ENCODE measurements at regions not wholly inside any gene's neighbourhood (a gene's known extent, or its start where the extent isn't known, plus 50 kb on each side); places are given as distances from the start of the nearest gene placed in this dataset.

GRCh38 chr4:137700072-137700471 lies 167.8 kb upstream of the PCDH18 start:
- Histone ChIP-seq H3K27me3 (ENCODE audit: control insufficient read depth in 2 of 2, insufficient read depth in 2 of 2, low read length in 2 of 2) (no peaks in the 10 kb centered on the region), H3K9me3 (ENCODE audit: control insufficient read depth in 2 of 3, low read length in 3 of 3) (no peaks in the 10 kb centered on the region), H3K4me1 (ENCODE audit: control insufficient read depth in 2 of 2, insufficient read depth in 2 of 2, low read length in 2 of 2) (no peaks in the 10 kb centered on the region), H3K27ac (ENCODE audit: low read depth, low read length) (no peak overlapping the region), H3K36me3 (ENCODE audit: control insufficient read depth in 2 of 3, insufficient read depth in 3 of 3, low read length in 3 of 3) (no peaks in the 10 kb centered on the region), H3K4me3 (ENCODE audit: low read length) (no peak overlapping the region)
- no peak overlapping the region for H3K4me3 Mint-ChIP-seq
- ChIA-PET CTCF (no interaction called here), POLR2A (no interaction called here)
- H3K9me3 Mint-ChIP-seq: peaks cover 0 to 18% (median 4%) of the 10 kb centered on the region in 11 donors
- no peaks in the 10 kb centered on the region for H3K27me3 Mint-ChIP-seq
- H3K27ac Mint-ChIP-seq: no peak overlapping the region
- intact Hi-C loops (cut with micrococcal nuclease): no loop called here
- DNase-seq (no peak), ATAC-seq (no peak)
- no peaks in the 10 kb centered on the region for H3K4me1 Mint-ChIP-seq
- H3K36me3 Mint-ChIP-seq: no peaks in the 10 kb centered on the region

DNA sequence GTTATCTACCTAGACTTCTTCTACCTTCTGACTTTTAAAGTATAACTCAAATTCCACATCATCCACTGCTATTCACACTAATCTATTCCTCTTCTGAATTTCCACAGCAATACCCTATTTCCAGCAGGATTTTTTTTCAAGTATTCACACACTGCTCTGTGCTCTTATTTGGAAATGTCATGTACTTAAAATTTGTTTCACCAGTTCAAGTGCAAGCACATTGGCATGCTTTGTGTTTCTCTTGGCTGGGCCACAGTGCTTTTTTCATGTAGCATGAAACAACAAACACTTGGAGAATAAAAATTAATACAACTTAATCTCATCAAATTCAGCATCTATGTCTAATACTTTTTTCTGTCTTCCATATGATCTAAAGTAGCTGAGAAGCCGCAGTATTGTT lies 161.8 kb upstream of the PCDH18 start:
- no peaks in the 10 kb centered on the region for H3K27me3 Mint-ChIP-seq
- no peaks in the 10 kb centered on the region for H3K9me3 ChIP-seq (ENCODE audit: control insufficient read depth in 2 of 3, low read length in 3 of 3)
- intact Hi-C loops (cut with micrococcal nuclease): no loop called here
- no peak overlapping the region for H3K4me3 ChIP-seq (ENCODE audit: low read length)
- no peaks in the 10 kb centered on the region for H3K36me3 ChIP-seq (ENCODE audit: control insufficient read depth in 2 of 3, insufficient read depth in 3 of 3, low read length in 3 of 3)
- H3K9me3 Mint-ChIP-seq: peaks cover 0 to 11% (median 4%) of the 10 kb centered on the region in 11 donors
- ChIA-PET CTCF (no interaction called here), POLR2A (no interaction called here)
- H3K4me1 ChIP-seq (ENCODE audit: control insufficient read depth in 2 of 2, insufficient read depth in 2 of 2, low read length in 2 of 2): no peaks in the 10 kb centered on the region
- H3K36me3 Mint-ChIP-seq: no peaks in the 10 kb centered on the region
- H3K4me1 Mint-ChIP-seq: no peaks in the 10 kb centered on the region
- H3K27me3 ChIP-seq (ENCODE audit: control insufficient read depth in 2 of 2, insufficient read depth in 2 of 2, low read length in 2 of 2): no peaks in the 10 kb centered on the region
- no peak for DNase-seq
- no peak overlapping the region for H3K4me3 Mint-ChIP-seq
- H3K27ac ChIP-seq (ENCODE audit: low read depth, low read length): no peak overlapping the region
- no peak for ATAC-seq
- H3K27ac Mint-ChIP-seq: no peak overlapping the region

DNA sequence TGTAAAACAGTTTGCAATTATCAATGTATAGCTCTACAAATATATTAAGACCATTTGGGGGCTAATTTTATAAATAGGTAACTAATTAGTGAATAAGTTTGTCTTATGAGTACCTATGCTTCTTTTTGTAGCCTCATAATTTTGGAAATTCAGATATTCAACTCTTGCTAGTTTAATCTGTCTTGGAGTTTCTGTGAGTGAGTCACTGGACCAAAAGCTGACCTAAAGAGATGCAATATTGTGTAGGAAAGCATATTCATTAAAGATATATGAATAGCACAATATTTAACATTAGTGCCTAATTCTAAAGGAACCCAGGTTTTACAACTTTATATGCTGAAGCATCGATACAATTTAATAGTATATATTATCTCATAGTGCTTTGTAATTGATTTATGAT lies 161.3 kb upstream of the PCDH18 start:
- Mint-ChIP-seq H3K9me3 (peaks cover 0 to 9% (median 3%) of the 10 kb centered on the region in 11 donors), H3K36me3 (no peaks in the 10 kb centered on the region), H3K4me3 (no peak overlapping the region), H3K4me1 (no peaks in the 10 kb centered on the region), H3K27me3 (no peaks in the 10 kb centered on the region), H3K27ac (no peak overlapping the region)
- Histone ChIP-seq H3K27me3 (ENCODE audit: control insufficient read depth in 2 of 2, insufficient read depth in 2 of 2, low read length in 2 of 2) (no peaks in the 10 kb centered on the region), H3K4me1 (ENCODE audit: control insufficient read depth in 2 of 2, insufficient read depth in 2 of 2, low read length in 2 of 2) (no peaks in the 10 kb centered on the region), H3K36me3 (ENCODE audit: control insufficient read depth in 2 of 3, insufficient read depth in 3 of 3, low read length in 3 of 3) (no peaks in the 10 kb centered on the region), H3K9me3 (ENCODE audit: control insufficient read depth in 2 of 3, low read length in 3 of 3) (no peaks in the 10 kb centered on the region), H3K27ac (ENCODE audit: low read depth, low read length) (no peak overlapping the region), H3K4me3 (ENCODE audit: low read length) (no peak overlapping the region)
- POLR2A ChIA-PET: no interaction called here
- DNase-seq (no peak), ATAC-seq (no peak)
- CTCF ChIA-PET: no interaction called here
- intact Hi-C loops (cut with micrococcal nuclease): no loop called here

DNA sequence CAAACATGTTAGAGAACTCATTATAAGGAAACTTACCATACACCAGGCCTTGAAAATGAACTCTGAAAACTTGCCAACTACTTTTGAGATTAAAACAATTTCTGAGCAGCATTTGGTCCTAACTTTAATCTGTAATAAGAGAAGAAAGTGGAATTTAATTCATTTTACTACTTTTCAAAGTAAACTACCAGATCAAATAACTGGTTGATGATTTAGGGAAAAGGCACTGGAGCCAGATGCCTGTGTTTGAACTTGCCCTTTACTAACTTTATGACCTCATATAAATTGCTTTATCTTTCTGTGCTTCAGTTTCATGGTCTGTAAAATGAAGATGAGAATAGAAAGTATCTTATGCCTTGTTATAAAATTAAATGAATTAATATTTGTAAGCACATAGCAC lies 159.9 kb upstream of the PCDH18 start:
- Mint-ChIP-seq H3K27me3 (no peaks in the 10 kb centered on the region), H3K9me3 (peaks cover 0 to 4% (median 0%) of the 10 kb centered on the region in 11 donors), H3K4me3 (no peak overlapping the region), H3K27ac (no peak overlapping the region), H3K4me1 (no peaks in the 10 kb centered on the region), H3K36me3 (no peaks in the 10 kb centered on the region)
- Histone ChIP-seq H3K27me3 (ENCODE audit: control insufficient read depth in 2 of 2, insufficient read depth in 2 of 2, low read length in 2 of 2) (no peaks in the 10 kb centered on the region), H3K4me1 (ENCODE audit: control insufficient read depth in 2 of 2, insufficient read depth in 2 of 2, low read length in 2 of 2) (no peaks in the 10 kb centered on the region), H3K9me3 (ENCODE audit: control insufficient read depth in 2 of 3, low read length in 3 of 3) (no peaks in the 10 kb centered on the region), H3K36me3 (ENCODE audit: control insufficient read depth in 2 of 3, insufficient read depth in 3 of 3, low read length in 3 of 3) (no peaks in the 10 kb centered on the region), H3K4me3 (ENCODE audit: low read length) (no peak overlapping the region), H3K27ac (ENCODE audit: low read depth, low read length) (no peak overlapping the region)
- DNase-seq: no peak
- intact Hi-C loops (cut with micrococcal nuclease): no loop called here
- CTCF ChIA-PET: no interaction called here
- no peak for ATAC-seq
- POLR2A ChIA-PET: no interaction called here

- Mint-ChIP-seq H3K36me3 (no peaks in the 10 kb centered on the region), H3K4me1 (no peaks in the 10 kb centered on the region), H3K9me3 (peaks cover 0 to 7% (median 0%) of the 10 kb centered on the region in 11 donors), H3K4me3 (no peak overlapping the region), H3K27me3 (no peaks in the 10 kb centered on the region), H3K27ac (no peak overlapping the region)
- POLR2A ChIA-PET: no interaction called here
- Histone ChIP-seq H3K27ac (ENCODE audit: low read depth, low read length) (no peak overlapping the region), H3K4me3 (ENCODE audit: low read length) (no peak overlapping the region), H3K27me3 (ENCODE audit: control insufficient read depth in 2 of 2, insufficient read depth in 2 of 2, low read length in 2 of 2) (no peaks in the 10 kb centered on the region), H3K9me3 (ENCODE audit: control insufficient read depth in 2 of 3, low read length in 3 of 3) (no peaks in the 10 kb centered on the region), H3K4me1 (ENCODE audit: control insufficient read depth in 2 of 2, insufficient read depth in 2 of 2, low read length in 2 of 2) (no peaks in the 10 kb centered on the region), H3K36me3 (ENCODE audit: control insufficient read depth in 2 of 3, insufficient read depth in 3 of 3, low read length in 3 of 3) (no peaks in the 10 kb centered on the region)
- DNase-seq (no peak), ATAC-seq (no peak)
- intact Hi-C loops (cut with micrococcal nuclease): no loop called here
- CTCF ChIA-PET: no interaction called here
Measured at GRCh38 chr4:137688651-137689050, 156.4 kb upstream of the PCDH18 start.

DNA sequence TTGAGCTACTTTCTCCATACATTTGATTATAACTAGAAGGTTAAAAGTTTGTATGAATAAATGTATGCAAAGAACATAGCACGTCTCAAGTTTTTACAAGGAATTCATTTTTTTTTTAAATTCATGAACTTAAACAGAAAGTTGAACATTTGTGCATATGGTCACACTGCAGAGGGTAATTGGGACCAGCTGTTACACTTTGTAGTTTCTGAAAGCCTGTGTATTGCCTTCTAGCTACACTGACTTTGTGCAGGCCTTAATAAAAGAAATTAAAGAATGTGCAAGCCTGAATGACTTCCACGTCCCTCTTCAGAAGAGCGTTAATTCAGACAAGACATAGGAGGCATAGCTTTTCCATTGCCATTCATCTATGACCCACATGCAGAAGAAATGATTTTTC lies 153.1 kb upstream of the PCDH18 start:
- no peak overlapping the region for H3K27ac Mint-ChIP-seq
- intact Hi-C loops (cut with micrococcal nuclease): no loop called here
- Histone ChIP-seq H3K9me3 (ENCODE audit: control insufficient read depth in 2 of 3, low read length in 3 of 3) (no peaks in the 10 kb centered on the region), H3K27ac (ENCODE audit: low read depth, low read length) (no peak overlapping the region), H3K36me3 (ENCODE audit: control insufficient read depth in 2 of 3, insufficient read depth in 3 of 3, low read length in 3 of 3) (no peaks in the 10 kb centered on the region), H3K4me3 (ENCODE audit: low read length) (no peak overlapping the region), H3K27me3 (ENCODE audit: control insufficient read depth in 2 of 2, insufficient read depth in 2 of 2, low read length in 2 of 2) (no peaks in the 10 kb centered on the region), H3K4me1 (ENCODE audit: control insufficient read depth in 2 of 2, insufficient read depth in 2 of 2, low read length in 2 of 2) (no peaks in the 10 kb centered on the region)
- no peak overlapping the region for H3K4me3 Mint-ChIP-seq
- peaks cover 0 to 7% (median 0%) of the 10 kb centered on the region in 11 donors for H3K9me3 Mint-ChIP-seq
- no peak for ATAC-seq
- no peak for DNase-seq
- ChIA-PET CTCF (no interaction called here), POLR2A (no interaction called here)
- H3K36me3 Mint-ChIP-seq: no peaks in the 10 kb centered on the region
- no peaks in the 10 kb centered on the region for H3K27me3 Mint-ChIP-seq
- H3K4me1 Mint-ChIP-seq: no peaks in the 10 kb centered on the region

DNA sequence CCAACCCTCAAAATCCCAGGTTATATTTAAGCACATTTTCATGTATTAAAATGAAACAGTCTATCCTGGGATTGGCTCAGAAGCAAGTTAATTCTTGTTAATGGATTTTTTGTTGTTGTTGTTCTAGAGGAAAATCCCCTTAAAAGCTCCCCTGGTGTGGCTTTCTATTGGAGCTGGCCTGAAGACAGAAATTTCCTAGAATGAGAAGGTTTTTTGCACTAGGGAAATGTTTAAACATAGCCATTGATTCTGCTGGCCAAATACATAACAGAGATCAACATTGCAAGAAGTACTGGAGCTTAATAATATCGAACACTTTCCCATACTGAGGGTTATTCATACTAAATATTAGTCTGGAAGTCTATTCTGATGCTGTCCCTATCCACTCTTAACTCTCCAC lies 148.8 kb upstream of the PCDH18 start:
- Mint-ChIP-seq H3K27me3 (no peaks in the 10 kb centered on the region), H3K4me1 (peaks cover 0 to 2% (median 0%) of the 10 kb centered on the region in 7 donors), H3K36me3 (no peaks in the 10 kb centered on the region), H3K27ac (no peak overlapping the region), H3K4me3 (no peak overlapping the region), H3K9me3 (peaks cover 0 to 5% (median 0%) of the 10 kb centered on the region in 11 donors)
- POLR2A ChIA-PET: no interaction called here
- Histone ChIP-seq H3K4me3 (ENCODE audit: low read length) (no peak overlapping the region), H3K4me1 (ENCODE audit: control insufficient read depth in 2 of 2, insufficient read depth in 2 of 2, low read length in 2 of 2) (no peaks in the 10 kb centered on the region), H3K36me3 (ENCODE audit: control insufficient read depth in 2 of 3, insufficient read depth in 3 of 3, low read length in 3 of 3) (no peaks in the 10 kb centered on the region), H3K27me3 (ENCODE audit: control insufficient read depth in 2 of 2, insufficient read depth in 2 of 2, low read length in 2 of 2) (no peaks in the 10 kb centered on the region), H3K9me3 (ENCODE audit: control insufficient read depth in 2 of 3, low read length in 3 of 3) (no peaks in the 10 kb centered on the region), H3K27ac (ENCODE audit: low read depth, low read length) (no peak overlapping the region)
- CTCF ChIA-PET: no interaction called here
- no peak for DNase-seq
- intact Hi-C loops (cut with micrococcal nuclease): no loop called here
- no peak for ATAC-seq
